K562 (cell line): ENCODE measurements at regions not wholly inside any gene's neighbourhood (a gene's known extent, or its start where the extent isn't known, plus 50 kb on each side); places are given as distances from the start of the nearest gene placed in this dataset.

ENCODE experiments used
- ATAC-seq: fragments of 200-7000 bp; cut with Tn5 transposase; 3 replicates; pipeline ENCODE4 v1.9.1; 2020; ENCODE audit warnings: moderate library complexity
- BruUV-seq: library from RNA; stranded (reverse); fragments of 400-500 nt; replicated peaks from 2 replicates; lab custom pipeline; 2021; lab: Mats Ljungman, UMichigan
- CTCF ChIA-PET: fragments of 300-600 bp; formaldehyde crosslinking; extraction: SDS; loops from one replicate; lab custom pipeline; 2021; ENCODE audit warnings: low intra/inter-chr PET ratio; lab: Yijun Ruan, JAX
- POLR2A ChIA-PET: fragments of 300-600, 350-650 bp; sonication (Branson Sonifier 250); formaldehyde crosslinking; extraction: SDS; loops from one replicate; lab custom pipeline; 2021; ENCODE audit warnings: antibody characterized with exemption, inconsistent platforms; lab: Yijun Ruan, JAX
- DNase-seq, 4 experiments: peaks; one replicate each; pipeline versions ENCODE4 v3.0.0 to v3.0.0-alpha.2; 2011 to 2018; ENCODE audit warnings: low spot score in 3 of 4, mixed read lengths in 3 of 4; ENCODE audit errors: extremely low read depth in 1 of 4
- FAIRE-seq: peaks from 2 replicates; lab custom pipeline; 2011; peaks lifted over from hg19 to GRCh38; lab: Jason Lieb, UNC
- H2AFZ ChIP-seq: 2 replicates; pipeline ENCODE4 v1.6.0; 2011; ENCODE audit warnings: low read depth, low read length, control low read depth, inconsistent platforms
- H3K27ac ChIP-seq: fragments of 200-600 bp; 3 replicates; pipeline ENCODE4 v1.8.0; 2011; ENCODE audit warnings: low read depth, mild to moderate bottlenecking, control low read depth, inconsistent platforms, low read length, moderate library complexity, mixed read lengths; ENCODE audit errors: extremely low read depth
- H3K27me3 ChIP-seq, 2 experiments: fragments of 300-600 bp in 1 of 2; 2 replicates in 1 of 2; 3 replicates in 1 of 2; pipeline versions ENCODE4 v1.6.0 to v1.8.0; 2011; ENCODE audit warnings: inconsistent platforms in 2 of 2, low read length in 2 of 2, mild to moderate bottlenecking in 1 of 2, mixed read lengths in 1 of 2, moderate library complexity in 1 of 2; ENCODE audit not compliant: control insufficient read depth in 2 of 2, insufficient read depth in 2 of 2
- H3K36me3 ChIP-seq: fragments of 300-600 bp; 3 replicates; pipeline ENCODE4 v1.8.0; 2011; ENCODE audit warnings: mild to moderate bottlenecking, low read length, inconsistent platforms; ENCODE audit not compliant: control insufficient read depth, insufficient read depth
- H3K4me1 ChIP-seq, 2 experiments: fragments of 200-600 bp in 1 of 2; replicated peaks in 1 of 2; 2 replicates in 1 of 2; 3 replicates in 1 of 2; pipeline versions ENCODE4 v1.5.1 to v1.8.0; 2011; ENCODE audit warnings: inconsistent platforms in 2 of 2, low read length in 2 of 2, mild to moderate bottlenecking in 1 of 2, mixed read lengths in 1 of 2, moderate library complexity in 1 of 2; ENCODE audit not compliant: control insufficient read depth in 2 of 2, insufficient read depth in 2 of 2
- H3K4me2 ChIP-seq: 2 replicates; pipeline ENCODE4 v1.6.1; 2011; ENCODE audit warnings: low read length, control low read depth, inconsistent platforms, mixed read lengths; ENCODE audit not compliant: insufficient read depth
- H3K4me3 ChIP-seq: fragments of 200-600 bp; sonication (generic), shearing (Covaris generic); 2 replicates; pipeline ENCODE4 v1.5.1; 2016; ENCODE audit warnings: control low read depth, inconsistent platforms
- H3K79me2 ChIP-seq: fragments of 200-600 bp; 3 replicates; pipeline ENCODE4 v1.8.0; 2011; ENCODE audit warnings: low read length, inconsistent platforms; ENCODE audit not compliant: control insufficient read depth, insufficient read depth
- H3K9ac ChIP-seq, 2 experiments: 2 replicates each; pipeline versions ENCODE4 v1.6.0 to v1.6.1; 2011; ENCODE audit warnings: low read depth in 2 of 2, low read length in 2 of 2, control low read depth in 1 of 2, inconsistent platforms in 1 of 2, mild to moderate bottlenecking in 1 of 2, mixed read lengths in 1 of 2; ENCODE audit not compliant: insufficient read depth in 1 of 2
- H3K9me1 ChIP-seq: one replicate; pipeline ENCODE4 v1.6.0; 2011; ENCODE audit warnings: inconsistent platforms, mild to moderate bottlenecking, low read length, moderate library complexity; ENCODE audit not compliant: control insufficient read depth, insufficient read depth
- H3K9me3 ChIP-seq: replicated peaks from 2 replicates; pipeline ENCODE4 v1.5.1; 2011; ENCODE audit warnings: low read depth, low read length, inconsistent platforms; ENCODE audit not compliant: control insufficient read depth, insufficient read depth
- H4K20me1 ChIP-seq: replicated peaks from 2 replicates; pipeline ENCODE4 v1.6.1; 2011; ENCODE audit warnings: low read length, inconsistent platforms, mixed read lengths; ENCODE audit not compliant: control insufficient read depth, insufficient read depth
- BCLAF1 ChIP-seq, 2 experiments: fragments of 450-650 bp in 1 of 2; IDR thresholded peaks; 2 replicates each; pipeline ENCODE4 v1.6.1; 2011 to 2017; ENCODE audit warnings: low read depth in 2 of 2, antibody characterized with exemption in 1 of 2, borderline replicate concordance in 1 of 2, low read length in 1 of 2, mild to moderate bottlenecking in 1 of 2, mixed read lengths in 1 of 2; ENCODE audit not compliant: control insufficient read depth in 1 of 2
- CREB1 ChIP-seq, 2 experiments: sonication (generic) in 1 of 2; formaldehyde crosslinking in 1 of 2; IDR thresholded peaks; 2 replicates each; pipeline versions ENCODE4 v1.6.1 to v1.8.0; 2012 to 2022; ENCODE audit warnings: inconsistent platforms in 1 of 2, mild to moderate bottlenecking in 1 of 2, missing genetic modification reagents in 1 of 2, moderate library complexity in 1 of 2
- CREM ChIP-seq: IDR thresholded peaks from 2 replicates; pipeline ENCODE4 v1.6.1; 2014; ENCODE audit warnings: antibody characterized with exemption, low read depth
- FUS ChIP-seq: fragments of 200-400 bp; formaldehyde crosslinking; optimal IDR thresholded peaks from 2 replicates; pipeline ENCODE3; 2017; ENCODE audit warnings: low read depth, low read length
- IRF2 ChIP-seq: sonication (generic); formaldehyde crosslinking; IDR thresholded peaks from 2 replicates; pipeline ENCODE4 v1.8.1; 2022; ENCODE audit warnings: mild to moderate bottlenecking, missing genetic modification reagents
- SAP30 ChIP-seq: fragments of 200-600 bp; sonication (generic); IDR thresholded peaks from 2 replicates; pipeline ENCODE4 v1.6.1; 2012; ENCODE audit warnings: borderline replicate concordance, low read depth, mild to moderate bottlenecking, moderate library complexity, low read length, control low read depth, inconsistent platforms; ENCODE audit not compliant: insufficient read depth, poor library complexity, severe bottlenecking
- ZNF589 ChIP-seq: fragments of 200-800 bp; sonication (Bioruptor generic); IDR thresholded peaks from 2 replicates; pipeline ENCODE4 v1.6.1; 2016; ENCODE audit warnings: low read depth, missing genetic modification characterization, missing compliant biosample characterization
- ZSCAN32 ChIP-seq: fragments of 450-650 bp; formaldehyde crosslinking; IDR thresholded peaks from 2 replicates; pipeline ENCODE4 v1.4.0; 2020; ENCODE audit warnings: mild to moderate bottlenecking, moderate library complexity
- WGBS: fragments of 100-300 bp; shearing (Covaris generic); methylation state at CpG from one replicate; pipeline ENCODE4 v1.1.6; 2016; ENCODE audit warnings: low coverage, mixed read lengths; ENCODE audit not compliant: insufficient coverage; ENCODE audit errors: missing lambda C conversion rate; 5-methylcytosine and 5-hydroxymethylcytosine counted together
- in situ Hi-C: fragments of 300-500 bp; cut with MboI; formaldehyde crosslinking; loops from 4 replicates; pipeline ENCODE4 v1.15.0; 2018; ENCODE audit warnings: inconsistent platforms, mixed read lengths
- intact Hi-C: fragments of 100-400 bp; cut with micrococcal nuclease; formaldehyde crosslinking; loops from 2 replicates; pipeline ENCODE4 v1.14.2; 2022
- TF ChIP-seq, protein P1 (sequence below): fragments of 450-650 bp; IDR thresholded peaks from 2 replicates; pipeline ENCODE4 v1.6.1; 2016

GRCh38 chr5:5572976-5573797 lies 150.7 kb downstream of the ICE1 start (continued):
- TF ChIP-seq, protein P1, sequence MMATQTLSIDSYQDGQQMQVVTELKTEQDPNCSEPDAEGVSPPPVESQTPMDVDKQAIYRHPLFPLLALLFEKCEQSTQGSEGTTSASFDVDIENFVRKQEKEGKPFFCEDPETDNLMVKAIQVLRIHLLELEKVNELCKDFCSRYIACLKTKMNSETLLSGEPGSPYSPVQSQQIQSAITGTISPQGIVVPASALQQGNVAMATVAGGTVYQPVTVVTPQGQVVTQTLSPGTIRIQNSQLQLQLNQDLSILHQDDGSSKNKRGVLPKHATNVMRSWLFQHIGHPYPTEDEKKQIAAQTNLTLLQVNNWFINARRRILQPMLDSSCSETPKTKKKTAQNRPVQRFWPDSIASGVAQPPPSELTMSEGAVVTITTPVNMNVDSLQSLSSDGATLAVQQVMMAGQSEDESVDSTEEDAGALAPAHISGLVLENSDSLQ = 0 out of 2 replicates have a peak, but pooled peaks have one; percentile 1
- TF ChIP-seq IRF2 (CRISPR knock-in tag) = no peak
- TF ChIP-seq SAP30 = no peak
- 0 out of 2 replicates have a peak, but pooled peaks have one; percentile 39 for TF ChIP-seq ZNF589 (CRISPR knock-in tag)
- TF ChIP-seq CREB1 (IDR thresholded peaks at IDR 0.05) = no peak
- TF ChIP-seq CREB1 (CRISPR knock-in tag; IDR thresholded peaks at IDR 0.05) = 0 out of 2 replicates have a peak, but pooled peaks have one; percentile 16

- no TSS peak for BruUV-seq
- TF ChIP-seq CREM (no peak), BCLAF1 (IDR thresholded peaks at IDR 0.05; ENCODE audit: borderline replicate concordance in 1 of 2, control insufficient read depth in 1 of 2, low read depth in 2 of 2, low read length in 1 of 2) (no peak), ZSCAN32 (CRISPR knock-in tag) (no peak), FUS (no peak)
These were observed 149.8 kb downstream of the ICE1 start for GRCh38 chr5:5572010-5572865.

More at GRCh38 chr5:5572010-5572865, 149.8 kb downstream of the ICE1 start:
- DNase-seq (peak; percentile 41 to 54 (median 48)), ATAC-seq (peak; percentile 89), FAIRE-seq (no peak)
- Histone ChIP-seq H3K79me2 (no peaks in the 10 kb centered on the region), H3K27me3 (peaks cover 26 to 67% of the 10 kb centered on the region in 2 experiments), H3K36me3 (no peaks in the 10 kb centered on the region), H3K9ac (peak overlapping the region in 1 of 2 experiments; percentile 15; a peak in 1 of 4 replicates), H3K4me1 (no peaks in the 10 kb centered on the region; a peak in 1 of 5 replicates), H3K4me3 (no peak overlapping the region), H3K9me3 (no peaks in the 10 kb centered on the region), H3K9me1 (no peaks in the 10 kb centered on the region), H3K27ac (no peak overlapping the region), H4K20me1 (no peaks in the 10 kb centered on the region; the same call in 1 of the 2 replicates), H3K4me2 (peak overlapping the region; percentile 50), H2AFZ (peak overlapping the region; percentile 5)
- intact Hi-C loops = no loop called here
- ChIA-PET CTCF (no interaction called here), POLR2A (interaction anchor here (0.6 to 1.4 kb wide), 4 partner anchors 12 to 271 kb away, joined by 4 to 6 read pairs (median 4); no protein-coding TSS in a partner anchor)
- WGBS = 2% methylated on average over 28 of the region's 29 CpGs
- in situ Hi-C loops = no loop called here
